ENCODE measurements at regions not wholly inside any gene's neighbourhood (a gene's known extent, or its start where the extent isn't known, plus 50 kb on each side); places are given as distances from the start of the nearest gene placed in this dataset.

GRCh38 chr1:198024782-198025181, 107.6 kb downstream of the LHX9 start:
- TF ChIP-seq MAX (IDR thresholded peaks at IDR 0.05; ENCODE audit: low read depth, low read length) (no peak), MYC (IDR thresholded peaks at IDR 0.05; ENCODE audit: low read depth, low read length) (no peak), POLR2A (IDR thresholded peaks at IDR 0.05; ENCODE audit: extremely low read depth, insufficient read length) (no peak), CTCF (IDR thresholded peaks at IDR 0.05; ENCODE audit: low read depth, low read length) (no peak)
- no peak for DNase-seq (ENCODE audit: low read depth)
- no peak overlapping the region for H3K4me3 ChIP-seq (ENCODE audit: low read depth, low read length)

GRCh38 chr1:198030682-198031081, 113.5 kb downstream of the LHX9 start:
- TF ChIP-seq POLR2A (IDR thresholded peaks at IDR 0.05; ENCODE audit: extremely low read depth, insufficient read length) = no peak
- no peak for TF ChIP-seq MYC (IDR thresholded peaks at IDR 0.05; ENCODE audit: low read depth, low read length)
- TF ChIP-seq CTCF (IDR thresholded peaks at IDR 0.05; ENCODE audit: low read depth, low read length) = no peak
- no peak for TF ChIP-seq MAX (IDR thresholded peaks at IDR 0.05; ENCODE audit: low read depth, low read length)
- H3K4me3 ChIP-seq (ENCODE audit: low read depth, low read length) = no peak overlapping the region
- no peak for DNase-seq (ENCODE audit: low read depth)

GRCh38 chr1:198031086-198031485, 113.9 kb downstream of the LHX9 start:
- no peak for DNase-seq (ENCODE audit: low read depth)
- TF ChIP-seq POLR2A (IDR thresholded peaks at IDR 0.05; ENCODE audit: extremely low read depth, insufficient read length) (no peak), CTCF (IDR thresholded peaks at IDR 0.05; ENCODE audit: low read depth, low read length) (no peak), MAX (IDR thresholded peaks at IDR 0.05; ENCODE audit: low read depth, low read length) (no peak), MYC (IDR thresholded peaks at IDR 0.05; ENCODE audit: low read depth, low read length) (no peak)
- no peak overlapping the region for H3K4me3 ChIP-seq (ENCODE audit: low read depth, low read length)

GRCh38 chr1:198032668-198033067, 115.5 kb downstream of the LHX9 start:
- TF ChIP-seq POLR2A (IDR thresholded peaks at IDR 0.05; ENCODE audit: extremely low read depth, insufficient read length) (no peak), MYC (IDR thresholded peaks at IDR 0.05; ENCODE audit: low read depth, low read length) (no peak), MAX (IDR thresholded peaks at IDR 0.05; ENCODE audit: low read depth, low read length) (no peak), CTCF (IDR thresholded peaks at IDR 0.05; ENCODE audit: low read depth, low read length) (no peak)
- no peak overlapping the region for H3K4me3 ChIP-seq (ENCODE audit: low read depth, low read length)
- DNase-seq (ENCODE audit: low read depth) = no peak

GRCh38 chr1:198040880-198041279, 115.9 kb upstream of the NEK7 start:
- H3K4me3 ChIP-seq (ENCODE audit: low read depth, low read length) = no peak overlapping the region
- TF ChIP-seq POLR2A (IDR thresholded peaks at IDR 0.05; ENCODE audit: extremely low read depth, insufficient read length) (no peak), MYC (IDR thresholded peaks at IDR 0.05; ENCODE audit: low read depth, low read length) (no peak), MAX (IDR thresholded peaks at IDR 0.05; ENCODE audit: low read depth, low read length) (no peak), CTCF (IDR thresholded peaks at IDR 0.05; ENCODE audit: low read depth, low read length) (no peak)
- DNase-seq (ENCODE audit: low read depth) = no peak

GRCh38 chr1:198042168-198042567, 114.6 kb upstream of the NEK7 start:
- DNase-seq (ENCODE audit: low read depth) = no peak
- H3K4me3 ChIP-seq (ENCODE audit: low read depth, low read length) = no peak overlapping the region
- no peak for TF ChIP-seq POLR2A (IDR thresholded peaks at IDR 0.05; ENCODE audit: extremely low read depth, insufficient read length)
- no peak for TF ChIP-seq CTCF (IDR thresholded peaks at IDR 0.05; ENCODE audit: low read depth, low read length)
- TF ChIP-seq MAX (IDR thresholded peaks at IDR 0.05; ENCODE audit: low read depth, low read length) = no peak
- TF ChIP-seq MYC (IDR thresholded peaks at IDR 0.05; ENCODE audit: low read depth, low read length) = no peak
